ENCODE measurements at regions not wholly inside any gene's neighbourhood (a gene's known extent, or its start where the extent isn't known, plus 50 kb on each side); places are given as distances from the start of the nearest gene placed in this dataset.

DNA sequence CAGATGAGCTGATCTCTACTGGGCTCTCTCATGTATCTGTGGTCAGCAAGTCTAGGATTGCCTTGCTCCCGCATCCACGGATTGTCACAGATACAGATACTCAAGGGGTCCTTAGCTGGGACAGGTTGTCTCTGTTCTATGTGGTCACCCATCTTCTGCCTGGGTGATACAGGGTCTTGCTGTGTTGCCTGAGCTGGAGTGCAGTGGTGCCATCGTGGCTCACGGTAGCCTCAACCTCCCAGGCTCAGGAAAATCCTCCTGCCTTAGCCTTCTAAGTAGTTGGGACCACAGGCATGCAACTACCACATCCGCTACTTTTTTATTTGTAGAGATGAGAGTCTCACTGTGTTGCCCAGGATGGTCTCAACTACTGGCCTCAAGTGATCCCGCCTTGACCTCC, 72.5 kb upstream of the ZNF217 start:
- TF ChIP-seq CTCF (IDR thresholded peaks at IDR 0.05) = no peak
- no peak for TF ChIP-seq POLR2A (IDR thresholded peaks at IDR 0.05)

Measured in right lobe of liver (tissue), 4 donors.